ENCODE measurements at regions not wholly inside any gene's neighbourhood (a gene's known extent, or its start where the extent isn't known, plus 50 kb on each side); places are given as distances from the start of the nearest gene placed in this dataset. TPM values are rescaled to one million over a fixed set of nuclear protein-coding genes. Genes with fewer than 3 reads are reported as not detected.
"Not testable (repeated sequence)": the region's sequence is repeated elsewhere in the genome, so short reads cannot be mapped to it uniquely, and the experiment has no call there.

DNA sequence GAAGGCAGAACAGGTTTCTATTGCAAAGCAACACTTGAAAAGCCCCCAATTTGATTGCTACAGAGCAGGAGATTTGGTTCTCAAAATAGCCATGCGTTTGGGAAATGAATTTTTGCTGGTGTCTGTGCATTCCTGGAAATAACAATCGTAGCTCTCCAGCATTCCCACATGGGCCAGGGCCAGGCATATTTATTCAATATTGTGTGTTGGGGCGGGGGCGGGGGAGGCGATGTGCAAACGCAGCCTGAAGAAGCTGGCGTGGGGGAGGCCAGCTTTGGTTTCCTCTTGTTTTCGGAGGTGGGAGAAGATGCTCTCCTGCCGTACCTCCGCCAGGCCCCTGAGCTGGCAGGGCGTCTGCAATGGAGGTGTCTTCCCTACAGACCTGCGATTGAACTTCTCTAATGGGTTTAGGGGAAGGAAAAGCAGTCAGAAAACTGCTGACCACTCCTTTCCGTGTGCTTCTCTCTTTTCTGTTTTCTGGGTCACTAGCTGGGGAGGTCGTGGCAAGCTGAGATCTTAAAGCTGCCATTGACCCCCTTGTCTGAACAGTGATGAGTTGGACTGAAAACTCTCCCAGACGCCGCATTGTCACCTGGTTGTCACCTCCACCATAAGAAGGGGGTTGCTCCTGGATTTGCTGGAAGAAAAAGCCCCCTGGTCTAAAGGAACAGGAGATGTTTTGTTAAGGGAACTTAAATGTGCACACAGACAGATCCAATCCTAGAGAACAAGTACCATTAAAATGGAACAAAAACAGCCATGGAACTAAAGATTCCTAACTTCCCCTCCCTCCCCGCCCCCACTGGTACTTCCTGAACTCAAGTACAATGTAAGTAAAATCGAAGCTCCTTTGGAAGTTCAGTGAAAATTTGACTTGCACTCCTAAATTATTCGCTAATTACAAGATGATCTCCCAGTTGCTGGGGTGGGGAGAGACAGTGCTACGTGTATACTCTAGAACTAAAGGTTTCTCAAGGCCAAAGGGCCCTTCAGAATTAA lies 56.4 kb upstream of the HABP2 start:
- 49 to 52% methylated on average over 19 to 20 of the region's 20 CpGs for whole genome bisulfite sequencing, 2 donors
- H3K4me1 ChIP-seq, result peaks cover 0 to 75% (median 3%) of the 10 kb centered on the region in 4 donors

GRCh38 chr10:113497198-113497597 lies 55.7 kb upstream of the HABP2 start:
- DNase-seq (ENCODE audit: low spot score in 2 of 2), result no peak
- Histone ChIP-seq H3K36me3 (no peaks in the 10 kb centered on the region), H3K4me3 (no peak overlapping the region), H3K27me3 (no peaks in the 10 kb centered on the region), H3K4me1 (peaks cover 0 to 69% (median 3%) of the 10 kb centered on the region in 4 donors), H3K27ac (peak overlapping the region in 1 of 4 donors; percentile 15), H3K9me3 (no peaks in the 10 kb centered on the region)
- TF ChIP-seq POLR2A (IDR thresholded peaks at IDR 0.05) (no peak), EP300 (IDR thresholded peaks at IDR 0.05) (no peak)
- TF ChIP-seq, protein P1, sequence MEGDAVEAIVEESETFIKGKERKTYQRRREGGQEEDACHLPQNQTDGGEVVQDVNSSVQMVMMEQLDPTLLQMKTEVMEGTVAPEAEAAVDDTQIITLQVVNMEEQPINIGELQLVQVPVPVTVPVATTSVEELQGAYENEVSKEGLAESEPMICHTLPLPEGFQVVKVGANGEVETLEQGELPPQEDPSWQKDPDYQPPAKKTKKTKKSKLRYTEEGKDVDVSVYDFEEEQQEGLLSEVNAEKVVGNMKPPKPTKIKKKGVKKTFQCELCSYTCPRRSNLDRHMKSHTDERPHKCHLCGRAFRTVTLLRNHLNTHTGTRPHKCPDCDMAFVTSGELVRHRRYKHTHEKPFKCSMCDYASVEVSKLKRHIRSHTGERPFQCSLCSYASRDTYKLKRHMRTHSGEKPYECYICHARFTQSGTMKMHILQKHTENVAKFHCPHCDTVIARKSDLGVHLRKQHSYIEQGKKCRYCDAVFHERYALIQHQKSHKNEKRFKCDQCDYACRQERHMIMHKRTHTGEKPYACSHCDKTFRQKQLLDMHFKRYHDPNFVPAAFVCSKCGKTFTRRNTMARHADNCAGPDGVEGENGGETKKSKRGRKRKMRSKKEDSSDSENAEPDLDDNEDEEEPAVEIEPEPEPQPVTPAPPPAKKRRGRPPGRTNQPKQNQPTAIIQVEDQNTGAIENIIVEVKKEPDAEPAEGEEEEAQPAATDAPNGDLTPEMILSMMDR (IDR thresholded peaks at IDR 0.05), result no peak
- WGBS, 2 donors, result 72 to 74% methylated on average over 8 of the region's 8 CpGs

More for the DNA sequence above, 56.4 kb upstream of the HABP2 start:
- Histone ChIP-seq H3K36me3 (no peaks in the 10 kb centered on the region), H3K9me3 (no peaks in the 10 kb centered on the region), H3K27me3 (no peaks in the 10 kb centered on the region), H3K4me3 (no peak overlapping the region), H3K27ac (peak overlapping the region in 2 of 4 donors; percentile 3 to 39)
- no peak for TF ChIP-seq POLR2A (IDR thresholded peaks at IDR 0.05)
- TF ChIP-seq, protein P1 (IDR thresholded peaks at IDR 0.05), result no peak
- TF ChIP-seq EP300 (IDR thresholded peaks at IDR 0.05), result no peak
- DNase-seq (ENCODE audit: low spot score in 2 of 2), result no peak

DNA sequence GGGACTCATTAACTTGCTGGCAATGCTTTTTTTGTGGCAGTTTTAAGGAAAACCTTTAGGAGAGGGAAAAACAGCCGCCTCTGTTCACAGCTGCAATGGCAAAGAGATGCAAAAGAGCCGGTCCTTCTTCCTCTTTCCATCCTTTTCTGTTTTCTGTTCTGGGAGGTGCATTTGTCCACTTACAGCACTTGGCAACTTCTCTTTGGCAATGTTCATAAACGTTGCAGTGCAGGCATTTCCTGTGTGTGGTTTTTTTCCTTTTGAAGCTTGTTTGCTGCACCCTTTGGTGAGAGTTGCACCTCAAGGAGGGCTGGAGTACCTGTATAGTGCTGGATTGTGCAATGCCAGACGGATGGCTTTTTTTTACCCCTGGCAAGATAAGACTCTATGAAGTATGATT lies 53.9 kb upstream of the HABP2 start:
- no peak overlapping the region for H3K4me3 ChIP-seq
- no peaks in the 10 kb centered on the region for H3K9me3 ChIP-seq
- no peak for DNase-seq (ENCODE audit: low spot score in 2 of 2)
- H3K36me3 ChIP-seq, result no peaks in the 10 kb centered on the region
- H3K27ac ChIP-seq, result no peak overlapping the region
- TF ChIP-seq, protein P1 (IDR thresholded peaks at IDR 0.05), result no peak
- TF ChIP-seq EP300 (IDR thresholded peaks at IDR 0.05), result no peak
- no peak for TF ChIP-seq POLR2A (IDR thresholded peaks at IDR 0.05)
- H3K4me1 ChIP-seq, result peaks cover 0 to 52% (median 2%) of the 10 kb centered on the region in 4 donors
- 32 to 40% methylated on average over 4 of the region's 4 CpGs for WGBS, 2 donors
- no peaks in the 10 kb centered on the region for H3K27me3 ChIP-seq

GRCh38 chr10:113499806-113500205 lies 53.0 kb upstream of the HABP2 start:
- Histone ChIP-seq H3K27ac (no peak overlapping the region), H3K36me3 (no peaks in the 10 kb centered on the region), H3K27me3 (no peaks in the 10 kb centered on the region), H3K9me3 (no peaks in the 10 kb centered on the region), H3K4me3 (no peak overlapping the region), H3K4me1 (peaks cover 0 to 44% (median 2%) of the 10 kb centered on the region in 4 donors)
- TF ChIP-seq EP300 (IDR thresholded peaks at IDR 0.05) (no peak), POLR2A (IDR thresholded peaks at IDR 0.05) (no peak)
- TF ChIP-seq, protein P1 (IDR thresholded peaks at IDR 0.05), result no peak
- 45 to 67% methylated on average over 5 of the region's 5 CpGs for WGBS, 2 donors
- no peak for DNase-seq (ENCODE audit: low spot score in 2 of 2)

GRCh38 chr10:113501031-113501430 lies 51.8 kb upstream of the HABP2 start:
- H3K4me1 ChIP-seq, result peaks cover 0 to 32% (median 0%) of the 10 kb centered on the region in 4 donors
- DNase-seq (ENCODE audit: low spot score in 2 of 2); H3K4me3 ChIP-seq; H3K27me3 ChIP-seq; H3K27ac ChIP-seq; H3K9me3 ChIP-seq; H3K36me3 ChIP-seq: not testable (repeated sequence)
- 92 to 97% methylated on average over 6 of the region's 6 CpGs for WGBS, 2 donors

Small RNAs in the stretch of these regions (small RNA-seq; reads per million reads assigned to genes)
- not detected for gene RNU7-165P

Measured in tibial nerve (tissue), 4 donors.